Right lung (tissue), 2 donors: ENCODE measurements at regions not wholly inside any gene's neighbourhood (a gene's known extent, or its start where the extent isn't known, plus 50 kb on each side); places are given as distances from the start of the nearest gene placed in this dataset.
"Not testable (repeated sequence)": the region's sequence is repeated elsewhere in the genome, so short reads cannot be mapped to it uniquely, and the experiment has no call there.

Experiments used
- DNase-seq, 2 donors: peaks; one replicate each; pipeline ENCODE4 v3.0.0-alpha.2; 2013

- no peak for DNase-seq
These were observed 97.4 kb upstream of the ELOVL5 start for GRCh38 chr6:53446151-53446550.

DNA sequence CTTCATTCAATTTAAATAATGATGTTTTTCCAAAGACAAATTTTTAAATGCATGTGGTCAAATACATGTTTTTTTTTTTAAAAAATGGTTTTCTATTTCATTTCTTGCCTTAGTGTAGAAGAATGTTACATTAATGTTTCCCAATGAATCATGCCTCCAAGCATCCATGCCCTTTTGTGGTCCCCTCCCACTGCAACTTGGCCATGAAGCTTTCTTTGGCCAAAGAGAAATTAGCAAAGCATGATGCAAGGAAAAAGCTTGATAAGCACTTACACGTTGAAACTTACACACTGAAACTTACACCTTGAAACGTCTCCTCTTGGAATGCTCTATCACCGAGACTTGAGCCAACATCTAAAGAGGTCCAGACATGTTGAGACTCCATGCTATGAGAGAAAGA, 93.0 kb upstream of the ELOVL5 start:
- DNase-seq, result no peak

GRCh38 chr6:53441035-53441493, 92.3 kb upstream of the ELOVL5 start:
- DNase-seq, result no peak

DNA sequence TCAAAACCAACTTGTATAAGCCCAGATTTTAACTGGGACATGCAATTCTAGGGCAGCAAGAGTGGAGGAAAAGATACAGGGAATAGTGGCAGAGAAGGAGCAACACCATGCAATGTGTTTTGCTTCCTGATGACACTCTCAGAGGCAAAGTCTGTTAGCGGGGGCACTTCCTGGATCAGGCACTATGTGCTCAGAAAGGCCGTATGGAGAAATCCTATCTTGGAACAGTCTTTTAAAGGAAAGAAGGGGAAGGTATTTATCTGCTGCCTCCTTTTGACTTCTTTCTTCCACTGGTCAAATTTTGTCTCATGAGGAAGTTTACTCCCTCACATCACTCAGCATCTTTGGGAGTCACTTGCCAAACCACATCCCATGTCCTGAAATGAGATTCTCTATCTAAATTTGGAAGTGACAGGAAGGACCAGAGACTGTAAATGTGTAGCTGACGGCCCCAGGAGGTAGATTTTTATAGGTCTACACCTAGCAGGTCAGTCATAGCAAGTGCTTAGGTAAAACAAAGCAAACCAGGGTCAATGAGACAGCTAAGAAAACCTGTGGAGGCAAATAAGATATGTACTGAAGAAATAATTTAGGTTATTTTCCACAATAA, 91.7 kb upstream of the ELOVL5 start:
- no peak for DNase-seq

DNA sequence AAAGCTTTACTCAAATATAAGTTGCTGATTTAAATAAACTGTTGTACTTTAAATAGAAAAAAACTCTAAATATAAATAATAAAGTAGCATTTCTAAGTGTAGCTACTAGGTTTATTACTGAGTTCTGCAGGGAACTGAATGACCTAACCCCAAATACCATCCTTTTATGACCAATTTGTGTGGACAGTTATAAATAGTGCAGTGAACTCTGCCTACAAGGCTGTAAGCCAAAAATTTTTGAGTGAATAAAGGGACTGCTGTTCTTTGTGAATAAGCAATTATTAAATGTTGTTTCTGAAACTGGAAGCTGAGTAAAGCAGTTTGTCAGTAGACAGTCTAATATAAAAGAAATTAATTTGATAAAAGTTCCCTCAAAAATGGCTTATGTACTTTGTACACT, 90.8 kb upstream of the ELOVL5 start:
- DNase-seq, result no peak

GRCh38 chr6:53437557-53438202, 88.9 kb upstream of the ELOVL5 start:
- peak; percentile 9 to 27 for DNase-seq

GRCh38 chr6:53436526-53437303, 88.0 kb upstream of the ELOVL5 start:
- no peak for DNase-seq

- no peak for DNase-seq
These were observed 85.2 kb upstream of the ELOVL5 start for GRCh38 chr6:53433951-53434285.

DNA sequence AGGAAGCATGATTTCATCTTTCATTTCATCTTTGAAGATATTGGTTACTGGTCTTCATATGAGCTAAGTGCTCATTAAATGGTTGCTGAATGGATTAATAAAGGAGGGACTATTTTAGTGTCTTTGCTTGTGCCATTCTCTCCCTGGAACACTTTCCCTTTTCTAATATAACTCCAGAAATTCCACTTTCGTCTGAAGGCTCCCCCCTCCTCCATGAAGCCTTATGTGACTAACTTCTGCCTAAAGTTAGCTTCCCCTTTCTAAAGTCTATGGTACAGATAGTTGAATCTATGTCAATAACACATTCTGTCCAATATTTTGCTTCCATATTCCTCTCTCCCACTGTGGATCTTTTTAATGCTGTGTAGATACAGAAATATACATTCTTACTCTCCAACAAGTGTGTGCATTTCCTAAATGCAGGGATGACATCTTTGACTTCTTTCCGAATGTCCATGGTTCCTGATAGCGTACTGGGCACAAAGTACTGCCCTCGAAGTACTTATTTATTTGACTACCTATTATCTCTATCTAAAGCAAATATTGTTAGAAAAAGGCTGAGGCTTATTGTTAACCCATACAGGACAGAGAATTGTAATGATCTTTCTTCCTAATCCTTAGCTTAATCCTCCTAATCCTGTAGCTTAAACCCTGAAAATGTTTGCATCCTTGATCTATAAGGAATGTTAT, 84.7 kb upstream of the ELOVL5 start:
- no peak for DNase-seq

DNA sequence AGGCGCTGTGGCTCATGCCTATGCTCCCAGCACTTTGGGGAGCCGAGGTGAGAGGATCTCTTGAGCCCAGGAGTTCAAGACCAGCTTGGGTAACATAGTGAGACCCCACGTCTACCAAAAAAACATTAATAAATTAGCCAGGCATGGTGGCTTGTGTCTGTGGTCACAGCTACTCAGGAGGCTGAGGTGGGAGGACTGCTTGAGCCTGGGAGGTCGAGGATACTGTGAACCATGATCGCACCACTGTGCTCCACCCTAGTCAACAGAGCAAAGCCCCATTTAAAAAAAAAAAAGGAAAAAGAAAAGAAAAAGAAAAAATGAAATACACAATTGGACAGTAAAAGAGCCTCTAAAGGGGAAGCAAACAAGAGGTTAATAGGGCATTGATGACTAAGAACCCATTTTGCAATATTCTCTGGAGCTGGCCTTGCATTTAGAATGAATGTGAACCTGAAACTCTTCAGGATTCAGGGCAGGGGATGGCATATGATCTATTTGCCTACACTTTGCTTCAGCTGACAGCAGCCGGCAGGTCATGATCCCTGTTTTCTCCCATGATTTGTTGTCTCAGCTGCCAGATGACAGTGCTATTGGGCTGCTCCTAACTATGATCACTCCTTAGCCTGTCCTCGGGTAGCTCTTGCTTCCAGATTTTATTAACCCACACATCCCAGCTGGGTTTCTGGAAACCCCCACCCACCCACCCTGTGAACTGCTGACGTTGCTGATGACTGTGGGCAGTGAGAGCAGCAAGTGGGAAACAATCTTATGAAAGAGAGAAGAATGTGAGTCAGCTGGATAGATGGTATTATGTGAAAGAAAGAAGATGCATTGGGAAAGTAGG, 83.8 kb upstream of the ELOVL5 start:
- DNase-seq, result no peak

- no peak for DNase-seq
These were observed 83.0 kb upstream of the ELOVL5 start for GRCh38 chr6:53431704-53432103.

- DNase-seq, result no peak
These were observed 80.7 kb upstream of the ELOVL5 start for GRCh38 chr6:53429401-53429800.

DNA sequence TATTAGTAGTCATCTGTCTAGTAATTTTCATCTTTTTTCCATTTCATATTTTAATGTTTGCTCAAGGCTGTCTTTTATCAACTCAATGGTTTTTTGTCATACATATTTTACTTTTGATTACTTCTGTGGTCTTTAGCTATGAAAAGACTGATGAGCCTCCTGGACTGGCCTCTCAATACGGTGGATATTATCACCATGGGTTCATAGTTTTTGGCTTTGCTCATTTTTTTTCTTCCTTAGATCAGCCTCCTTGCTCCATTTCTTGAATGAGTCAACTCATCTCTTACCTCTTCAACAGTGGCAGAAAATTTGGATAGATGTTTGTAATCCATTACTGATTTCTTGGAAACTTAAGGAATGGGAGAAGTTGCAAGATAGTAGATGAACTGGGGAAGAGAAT, 80.1 kb upstream of the ELOVL5 start:
- no peak for DNase-seq

DNA sequence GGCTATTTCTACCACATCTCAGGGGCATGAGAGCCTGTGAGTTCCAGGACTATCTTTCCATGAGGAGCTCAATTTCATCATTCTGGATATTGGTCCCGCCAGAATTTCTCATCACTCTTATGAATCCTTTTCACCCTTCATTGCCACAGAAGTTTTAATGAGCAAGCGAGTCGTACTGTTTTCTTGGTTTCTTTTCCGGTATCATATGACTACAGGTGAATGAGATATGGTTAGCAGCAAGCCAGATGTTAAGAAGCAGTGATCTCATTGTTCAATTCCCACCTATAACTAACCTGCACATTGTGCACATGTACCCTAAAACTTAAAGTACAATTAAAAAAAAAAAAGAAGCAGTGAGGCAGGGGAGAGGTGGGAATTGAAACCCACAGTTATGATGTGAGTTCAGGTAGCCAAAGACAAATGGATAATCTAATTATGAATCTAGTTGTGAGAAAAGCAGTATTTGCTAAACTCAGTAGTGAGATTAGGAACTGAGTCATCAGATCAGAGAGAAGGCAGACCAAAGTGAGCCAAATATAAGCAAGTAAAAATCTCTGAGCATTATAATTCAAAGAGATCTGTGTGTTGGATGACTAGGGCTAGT, 78.0 kb upstream of the ELOVL5 start:
- no peak for DNase-seq

DNA sequence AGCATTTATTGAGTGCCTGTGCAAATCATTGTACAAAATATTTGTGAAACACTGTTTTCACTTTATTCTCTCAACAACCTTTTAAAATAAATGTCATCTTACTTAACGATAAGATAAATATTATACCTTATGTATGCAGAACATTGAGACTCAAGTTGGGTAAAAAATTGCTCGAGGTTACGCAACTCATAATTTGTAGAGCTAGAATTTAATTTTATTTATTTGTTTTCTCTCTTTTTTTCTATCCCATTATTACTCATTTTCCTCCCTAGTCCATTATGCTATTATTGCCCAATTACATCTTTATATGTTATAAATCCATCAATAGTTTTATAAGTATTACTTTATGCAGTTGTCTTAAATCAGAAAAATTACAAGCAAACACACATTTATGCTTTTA, 77.4 kb upstream of the ELOVL5 start:
- no peak for DNase-seq

GRCh38 chr6:53424976-53425718, 76.4 kb upstream of the ELOVL5 start:
- no peak for DNase-seq

GRCh38 chr6:53424300-53424699, 75.5 kb upstream of the ELOVL5 start:
- no peak for DNase-seq

- not testable (repeated sequence) for DNase-seq
These were observed 74.8 kb upstream of the ELOVL5 start for GRCh38 chr6:53423560-53423959.

DNA sequence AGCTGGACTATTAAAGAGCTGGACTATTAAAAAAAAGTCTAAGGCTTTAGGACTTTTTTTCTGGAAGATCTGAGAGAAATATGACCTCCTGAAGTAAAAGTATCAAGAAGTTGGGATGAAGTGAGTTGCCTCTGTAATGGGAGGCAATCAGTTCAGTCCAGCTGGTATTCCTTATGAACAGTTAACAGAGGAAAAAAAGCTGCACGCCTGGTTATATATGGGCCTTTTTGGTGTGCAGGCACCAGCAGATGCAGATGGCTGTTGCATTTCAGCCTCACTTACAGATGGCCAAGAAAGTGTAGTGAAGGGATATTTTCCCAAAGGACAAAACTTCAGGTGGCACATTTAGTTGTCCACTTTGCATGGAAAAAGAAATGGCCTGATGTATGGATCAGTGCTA, 70.3 kb upstream of the ELOVL5 start:
- peak; percentile 29 to 33 for DNase-seq

DNA sequence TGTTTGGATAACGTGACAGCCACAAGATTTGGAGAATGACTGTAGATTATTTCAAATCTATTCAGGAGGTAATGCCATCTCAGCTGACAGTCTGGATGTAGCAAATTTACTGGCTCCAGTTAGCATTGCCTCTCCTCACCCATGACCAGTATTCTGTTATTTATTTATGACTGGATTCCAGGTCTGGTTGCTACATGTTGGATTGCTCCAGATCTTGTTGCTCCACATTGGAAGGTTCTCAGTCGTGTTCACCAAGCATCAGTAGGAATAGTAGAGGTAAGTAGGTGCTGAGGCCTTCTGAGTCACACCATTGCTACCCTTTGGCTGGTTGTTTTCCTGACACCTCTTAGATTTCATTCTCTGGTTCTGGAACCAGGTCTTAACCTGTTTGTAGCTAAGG, 69.5 kb upstream of the ELOVL5 start:
- no peak for DNase-seq

DNA sequence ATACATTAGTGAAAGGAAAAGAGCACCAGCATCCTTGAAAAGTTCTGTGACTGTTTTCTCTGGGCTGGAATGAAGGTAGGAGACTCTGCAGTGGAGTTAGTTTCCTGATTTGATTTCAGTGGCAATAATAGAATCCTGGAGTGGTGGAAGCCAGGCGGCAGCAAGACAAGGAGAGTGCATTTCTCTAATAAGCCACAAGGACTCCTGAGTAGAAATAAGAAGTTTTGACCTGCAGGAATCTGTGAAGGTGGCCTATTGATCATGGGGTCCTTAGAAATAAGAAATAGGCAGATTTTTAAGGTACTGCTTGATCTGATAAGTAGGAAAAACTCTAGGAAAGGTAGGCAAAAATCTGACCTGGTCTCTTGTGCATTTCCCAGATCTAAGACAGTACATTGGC, 68.4 kb upstream of the ELOVL5 start:
- DNase-seq, result no peak
